ENCODE measurements at regions not wholly inside any gene's neighbourhood (a gene's known extent, or its start where the extent isn't known, plus 50 kb on each side); places are given as distances from the start of the nearest gene placed in this dataset.

DNA sequence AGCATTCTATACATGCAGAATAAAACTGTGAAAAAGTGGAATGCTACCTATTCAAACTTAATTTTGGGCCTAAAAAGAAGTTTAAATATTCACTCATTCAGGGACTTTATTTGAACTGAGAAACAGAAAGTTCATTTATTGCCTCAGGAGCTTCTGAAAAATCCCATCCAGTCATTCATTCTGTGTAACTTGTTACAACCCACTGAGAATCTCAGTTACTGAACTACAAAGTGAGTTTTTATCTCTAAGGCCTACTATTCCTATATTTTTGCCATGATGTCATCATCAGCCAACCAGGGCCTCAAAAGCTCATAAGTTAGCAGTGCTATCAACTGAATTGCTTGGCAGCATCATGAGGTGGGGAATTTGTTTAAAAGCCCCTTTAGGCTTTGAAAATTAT, 98.0 kb upstream of the BOC start:
- no peak overlapping the region for H3K27ac Mint-ChIP-seq
- DNase-seq (ENCODE audit: low spot score in 2 of 2) = no peak
- no peak overlapping the region for H3K4me3 Mint-ChIP-seq
- H3K36me3 Mint-ChIP-seq = no peaks in the 10 kb centered on the region
- no peak for ATAC-seq
- no peaks in the 10 kb centered on the region for H3K9me3 Mint-ChIP-seq
- peaks cover 11% of the 10 kb centered on the region for H3K4me1 Mint-ChIP-seq

DNA sequence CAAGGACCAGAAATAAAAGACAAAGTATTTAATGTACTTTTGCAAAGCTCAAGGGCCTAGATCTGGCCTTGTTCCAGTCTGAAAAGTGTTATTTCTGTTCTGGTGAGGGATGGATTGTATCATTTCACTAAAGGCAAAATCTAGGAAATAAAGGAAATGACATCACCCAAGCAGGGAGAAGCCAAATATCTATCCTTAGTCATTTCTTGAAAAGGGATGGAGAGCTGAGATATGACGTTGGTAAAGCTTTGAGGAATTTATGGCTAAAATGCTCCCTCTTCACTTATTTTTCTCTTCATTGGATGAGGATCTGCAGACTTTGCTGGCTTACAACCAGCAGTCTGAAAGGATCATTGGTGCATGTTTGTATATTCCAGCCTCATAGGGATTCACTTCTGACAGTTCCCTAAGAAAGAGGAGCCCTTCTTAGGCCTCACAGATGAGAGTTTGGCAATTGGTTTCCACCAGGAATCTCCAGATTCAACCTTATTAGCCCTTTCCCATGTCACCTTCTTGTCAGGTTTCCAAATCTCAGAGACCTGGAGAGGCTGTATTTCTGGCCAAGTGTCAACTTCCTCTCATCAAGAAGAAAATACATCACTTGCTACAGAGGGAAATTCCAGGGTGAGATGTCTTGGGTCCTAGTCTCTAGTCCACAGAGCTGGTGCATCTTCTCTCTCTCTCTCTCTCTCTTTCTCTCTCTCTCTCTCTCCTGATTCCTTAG, 93.7 kb upstream of the BOC start:
- Mint-ChIP-seq H3K27ac (no peak overlapping the region), H3K4me1 (no peaks in the 10 kb centered on the region), H3K4me3 (no peak overlapping the region), H3K9me3 (no peaks in the 10 kb centered on the region), H3K36me3 (no peaks in the 10 kb centered on the region)
- DNase-seq (ENCODE audit: low spot score in 2 of 2) (no peak), ATAC-seq (no peak)

DNA sequence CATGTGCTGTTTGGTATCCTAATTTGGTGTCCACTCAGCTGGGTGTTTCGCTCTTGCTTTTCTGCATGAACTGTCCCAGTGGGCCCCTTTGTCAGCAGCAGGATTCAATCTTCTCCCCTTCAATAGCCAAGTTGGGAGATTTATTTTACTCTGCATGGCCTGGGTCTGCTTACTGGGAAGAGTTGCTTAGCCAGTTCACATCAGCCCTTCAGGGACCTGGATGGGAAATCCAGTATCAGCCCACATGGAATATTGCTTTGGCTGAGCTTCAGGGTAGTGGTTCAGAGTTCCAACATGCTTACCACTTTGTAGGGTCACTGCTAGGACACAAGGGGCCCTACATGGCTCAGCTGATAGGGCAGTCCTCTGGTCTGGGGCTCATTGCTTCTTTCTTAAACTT, 93.0 kb upstream of the BOC start:
- Mint-ChIP-seq H3K4me1 (no peaks in the 10 kb centered on the region), H3K4me3 (no peak overlapping the region), H3K36me3 (no peaks in the 10 kb centered on the region), H3K27ac (no peak overlapping the region), H3K9me3 (no peaks in the 10 kb centered on the region)
- DNase-seq (ENCODE audit: low spot score in 2 of 2) = no peak
- ATAC-seq = no peak

DNA sequence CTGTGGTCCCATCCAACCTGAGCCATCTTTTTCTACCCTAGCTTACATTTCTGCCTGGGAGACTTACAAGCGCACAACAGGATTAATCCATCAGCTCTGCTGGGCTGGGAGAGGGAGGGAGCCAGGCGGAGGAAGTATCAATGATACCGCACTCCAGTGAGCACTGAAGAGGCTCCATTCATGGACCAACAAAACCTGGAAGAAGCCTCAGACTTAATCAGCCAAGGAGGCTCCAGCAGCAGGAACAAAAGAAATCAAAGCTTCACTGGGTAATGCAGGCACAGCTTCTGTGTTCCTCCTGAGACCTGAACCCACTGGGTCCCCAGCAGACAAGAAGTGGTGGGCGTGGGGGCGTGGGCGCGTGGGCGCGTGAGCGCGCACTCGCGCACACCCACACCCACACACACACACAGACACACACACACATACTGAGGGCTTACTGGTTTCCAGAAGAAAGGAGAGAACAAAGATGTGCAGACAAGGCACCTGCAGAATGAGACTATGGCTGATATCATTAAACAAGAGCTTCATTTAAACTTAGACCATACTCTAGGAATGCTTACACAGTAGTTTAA, 87.0 kb upstream of the BOC start:
- no peak for DNase-seq (ENCODE audit: low spot score in 2 of 2)
- Mint-ChIP-seq H3K36me3 (no peaks in the 10 kb centered on the region), H3K27ac (no peak overlapping the region)

DNA sequence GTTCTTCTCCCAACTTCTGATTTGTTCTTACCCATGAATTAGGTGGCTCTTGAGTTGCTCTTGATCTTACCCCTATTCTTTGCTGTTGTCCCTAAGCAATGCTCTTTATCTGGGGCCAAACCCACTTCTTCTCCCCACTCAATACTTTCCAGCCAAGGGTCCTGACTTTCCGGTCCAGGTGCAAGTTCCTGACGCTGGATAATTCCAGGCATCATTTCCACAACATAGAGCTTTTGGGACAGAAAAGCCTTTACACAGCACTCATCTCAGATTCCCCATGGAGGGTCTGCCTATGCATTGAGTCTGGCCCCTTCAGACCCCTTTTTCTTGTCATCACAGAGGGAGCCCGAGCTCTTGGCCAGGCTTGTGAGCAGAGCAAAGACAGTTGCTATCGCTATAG, 85.4 kb upstream of the BOC start:
- no peaks in the 10 kb centered on the region for H3K9me3 Mint-ChIP-seq
- ATAC-seq (no peak), DNase-seq (ENCODE audit: low spot score in 2 of 2) (no peak)
- H3K36me3 Mint-ChIP-seq = no peaks in the 10 kb centered on the region
- H3K27ac Mint-ChIP-seq = no peak overlapping the region
- no peaks in the 10 kb centered on the region for H3K4me1 Mint-ChIP-seq
- no peak overlapping the region for H3K4me3 Mint-ChIP-seq

More for the DNA sequence above, 87.0 kb upstream of the BOC start:
- Mint-ChIP-seq H3K9me3 (no peaks in the 10 kb centered on the region), H3K4me3 (no peak overlapping the region), H3K4me1 (no peaks in the 10 kb centered on the region)
- ATAC-seq = no peak

DNA sequence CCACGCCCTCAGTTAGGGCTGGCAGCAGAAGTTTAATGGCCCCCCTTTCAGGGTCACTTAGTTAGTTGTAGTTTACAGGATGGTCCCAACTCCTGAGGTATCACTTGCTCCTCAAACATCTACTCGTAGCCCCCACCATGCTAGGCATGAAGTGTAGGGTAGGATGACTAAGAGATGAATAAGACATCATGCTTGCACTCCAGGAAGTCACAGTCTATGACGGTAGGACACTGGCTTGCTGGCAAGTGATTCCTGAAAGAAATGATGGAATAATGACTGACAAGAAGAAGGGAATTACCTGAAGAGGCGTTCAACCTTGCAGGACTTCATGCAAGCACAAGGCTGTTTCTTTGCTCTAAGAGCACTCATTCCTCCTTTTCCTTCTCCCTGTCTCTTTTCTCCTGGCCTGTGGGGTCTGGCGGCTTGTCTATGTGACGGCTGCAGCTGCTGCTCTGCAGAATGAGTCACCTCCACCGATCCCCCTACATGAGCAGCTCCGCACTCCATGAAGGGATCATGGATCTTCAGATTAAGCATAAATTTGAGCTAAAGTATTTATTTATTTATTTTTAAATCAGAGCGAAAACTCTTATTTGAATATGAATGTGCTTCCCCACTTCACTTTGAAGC, 82.9 kb upstream of the BOC start:
- H3K27ac Mint-ChIP-seq = no peak overlapping the region
- no peak for ATAC-seq

DNA sequence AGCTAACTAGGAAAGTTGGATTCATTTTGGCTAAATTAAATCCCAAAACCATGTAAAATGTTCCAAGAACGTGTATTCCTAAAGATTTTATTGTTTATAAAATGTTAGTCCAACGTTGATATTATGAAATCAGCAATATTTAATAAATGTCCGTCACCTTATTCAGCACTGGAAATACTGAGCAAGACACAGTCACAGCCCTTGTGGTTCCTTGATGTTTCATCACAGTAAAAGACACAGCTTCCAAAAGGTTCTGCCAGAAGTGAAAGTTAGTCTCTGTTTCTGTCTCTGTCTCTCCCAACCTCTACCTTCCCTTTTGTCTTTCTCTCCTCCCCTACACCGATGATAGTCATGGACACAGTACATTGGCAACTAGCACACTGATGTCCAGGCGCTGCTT, 82.2 kb upstream of the BOC start:
- Mint-ChIP-seq H3K9me3 (no peaks in the 10 kb centered on the region), H3K4me1 (no peaks in the 10 kb centered on the region), H3K27ac (no peak overlapping the region), H3K36me3 (no peaks in the 10 kb centered on the region), H3K4me3 (no peak overlapping the region)
- no peak for DNase-seq (ENCODE audit: low spot score in 2 of 2)
- no peak for ATAC-seq

More for the DNA sequence above, 82.9 kb upstream of the BOC start:
- no peak for DNase-seq (ENCODE audit: low spot score in 2 of 2)
- Mint-ChIP-seq H3K4me3 (no peak overlapping the region), H3K36me3 (no peaks in the 10 kb centered on the region), H3K9me3 (no peaks in the 10 kb centered on the region), H3K4me1 (no peaks in the 10 kb centered on the region)

DNA sequence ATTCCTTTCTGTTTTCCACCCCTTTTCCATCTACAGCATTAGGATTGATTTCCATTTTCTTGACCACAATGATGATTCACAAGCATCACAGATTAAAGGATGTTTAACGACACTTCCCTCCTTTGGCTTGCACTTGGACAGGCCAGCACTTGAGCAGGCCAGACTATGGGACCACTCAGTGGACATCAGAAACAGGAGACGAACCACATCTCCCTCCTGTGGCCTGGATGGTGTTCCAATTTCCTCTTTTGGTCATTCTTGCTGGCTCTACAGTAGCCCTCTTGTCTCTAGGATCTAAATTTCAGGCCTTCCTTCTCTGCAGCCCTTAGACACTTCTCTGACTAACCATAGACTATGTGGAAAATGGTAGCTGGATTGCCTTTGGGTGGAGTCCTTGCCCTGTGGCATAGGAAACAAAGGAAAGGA, 78.8 kb upstream of the BOC start:
- peaks cover 2% of the 10 kb centered on the region for H3K9me3 Mint-ChIP-seq
- ATAC-seq (no peak), DNase-seq (ENCODE audit: low spot score in 2 of 2) (no peak)
- H3K27ac Mint-ChIP-seq = no peak overlapping the region
- H3K36me3 Mint-ChIP-seq = no peaks in the 10 kb centered on the region
- H3K4me1 Mint-ChIP-seq = no peaks in the 10 kb centered on the region
- H3K4me3 Mint-ChIP-seq = no peak overlapping the region

DNA sequence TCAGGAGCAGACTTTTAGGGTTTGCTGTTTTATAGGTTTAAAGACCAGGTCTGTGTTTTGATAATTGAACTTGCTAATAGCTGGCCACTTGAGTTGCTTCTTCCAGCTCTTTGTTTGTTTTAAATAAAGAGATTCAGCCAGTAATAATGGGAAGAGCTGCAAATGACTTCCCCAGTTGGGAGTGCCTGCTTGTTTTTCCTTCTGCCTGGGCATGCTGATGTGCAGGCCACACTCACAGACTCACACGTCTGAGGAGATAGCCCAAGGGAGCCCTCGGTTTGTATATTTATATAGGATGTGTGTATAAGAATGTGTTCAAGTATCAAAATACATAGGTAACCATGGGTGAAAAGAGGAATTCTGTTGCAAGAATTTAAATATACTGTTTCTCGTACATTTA, 78.2 kb upstream of the BOC start:
- no peak overlapping the region for H3K27ac Mint-ChIP-seq
- H3K4me1 Mint-ChIP-seq = no peaks in the 10 kb centered on the region
- peaks cover 4% of the 10 kb centered on the region for H3K9me3 Mint-ChIP-seq
- DNase-seq (ENCODE audit: low spot score in 2 of 2) = no peak
- H3K4me3 Mint-ChIP-seq = no peak overlapping the region
- no peak for ATAC-seq
- H3K36me3 Mint-ChIP-seq = no peaks in the 10 kb centered on the region

DNA sequence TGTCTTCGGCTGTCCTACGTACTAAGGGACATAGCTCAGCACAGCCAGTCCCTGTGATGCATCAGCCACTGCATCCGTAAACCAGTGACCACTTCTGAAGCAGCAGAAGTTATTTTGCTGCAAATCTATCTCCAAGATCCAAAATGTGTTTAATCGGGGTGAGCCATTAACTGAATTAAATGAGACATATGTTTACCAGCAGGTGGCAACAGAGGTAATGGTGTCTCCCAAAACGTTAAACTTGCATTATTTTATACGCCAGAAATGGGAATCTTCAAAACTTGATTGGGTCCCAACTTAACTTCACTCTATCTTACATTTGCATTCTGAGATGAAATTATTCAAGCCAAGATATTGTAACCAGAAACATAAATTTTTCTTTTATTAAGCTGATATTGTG, 75.3 kb upstream of the BOC start:
- Mint-ChIP-seq H3K27ac (no peak overlapping the region), H3K4me3 (no peak overlapping the region), H3K36me3 (no peaks in the 10 kb centered on the region), H3K9me3 (peaks cover 4% of the 10 kb centered on the region), H3K4me1 (peaks cover 3% of the 10 kb centered on the region)
- no peak for DNase-seq (ENCODE audit: low spot score in 2 of 2)
- no peak for ATAC-seq

DNA sequence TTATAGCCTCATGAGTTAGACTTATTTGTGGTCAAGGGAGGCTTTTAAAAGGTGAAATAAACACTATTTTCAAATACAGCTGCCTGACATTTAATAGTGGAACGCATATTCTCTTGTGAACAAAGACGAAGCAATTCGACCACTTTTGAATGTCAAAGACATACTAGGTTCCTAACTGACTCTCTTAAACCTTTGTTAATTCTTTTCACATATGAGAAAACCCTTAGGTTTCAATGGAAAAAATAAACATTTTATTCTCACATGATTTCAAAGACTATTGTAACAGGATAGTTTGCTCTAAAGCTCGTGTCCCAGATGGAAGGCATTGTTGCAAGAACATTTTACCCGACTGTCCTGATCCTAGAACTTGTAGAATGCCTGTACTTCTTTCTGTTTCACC, 74.8 kb upstream of the BOC start:
- ATAC-seq (no peak), DNase-seq (ENCODE audit: low spot score in 2 of 2) (no peak)
- Mint-ChIP-seq H3K36me3 (no peaks in the 10 kb centered on the region), H3K9me3 (peaks cover 4% of the 10 kb centered on the region), H3K27ac (no peak overlapping the region), H3K4me1 (peaks cover 6% of the 10 kb centered on the region), H3K4me3 (no peak overlapping the region)

DNA sequence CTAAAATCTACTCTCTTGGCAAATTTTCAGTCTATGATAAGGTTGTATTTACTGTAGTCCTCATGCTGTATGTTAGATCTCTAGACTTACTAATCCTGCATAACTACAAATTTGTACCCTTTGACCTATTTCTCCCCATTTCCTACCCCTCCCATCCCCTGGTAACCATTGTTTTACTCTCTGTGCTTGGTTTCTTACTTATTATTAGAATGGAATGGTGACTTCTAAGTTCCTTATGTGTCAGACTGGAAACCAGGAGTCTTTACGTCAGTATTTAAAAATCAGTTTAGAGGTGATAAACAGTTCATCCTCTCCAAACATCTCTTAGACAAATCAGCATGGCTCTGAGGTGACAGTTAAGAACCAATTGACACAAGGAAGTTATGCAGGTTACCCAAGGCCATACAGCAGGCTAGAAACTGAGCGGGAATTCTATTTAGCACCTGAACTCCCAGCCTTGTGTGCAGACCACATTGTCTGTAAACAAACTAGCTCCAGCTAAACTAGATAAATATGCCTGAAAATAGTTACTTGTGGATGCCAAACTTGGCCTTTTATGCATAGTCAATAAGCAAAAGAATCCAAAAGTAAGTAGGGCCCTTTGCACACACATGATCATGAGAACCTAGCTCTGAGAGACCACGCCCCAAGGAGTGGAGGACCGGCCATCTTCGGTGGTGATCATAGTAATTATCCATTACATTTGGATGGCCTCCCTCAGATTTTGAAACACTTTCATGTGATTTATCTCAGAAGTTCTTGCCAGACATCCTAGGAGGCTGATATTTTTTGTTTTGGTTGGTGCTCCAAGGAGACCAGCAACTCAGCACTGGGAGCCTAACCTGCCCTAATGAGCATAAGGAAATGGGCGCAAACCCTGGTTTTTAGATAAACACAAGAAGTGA, 72.3 kb upstream of the BOC start:
- no peak overlapping the region for H3K27ac Mint-ChIP-seq
- H3K4me3 Mint-ChIP-seq = no peak overlapping the region
- H3K4me1 Mint-ChIP-seq = peaks cover 6% of the 10 kb centered on the region
- H3K9me3 Mint-ChIP-seq = peaks cover 4% of the 10 kb centered on the region
- ATAC-seq = no peak
- DNase-seq (ENCODE audit: low spot score in 2 of 2) = no peak
- H3K36me3 Mint-ChIP-seq = no peaks in the 10 kb centered on the region

DNA sequence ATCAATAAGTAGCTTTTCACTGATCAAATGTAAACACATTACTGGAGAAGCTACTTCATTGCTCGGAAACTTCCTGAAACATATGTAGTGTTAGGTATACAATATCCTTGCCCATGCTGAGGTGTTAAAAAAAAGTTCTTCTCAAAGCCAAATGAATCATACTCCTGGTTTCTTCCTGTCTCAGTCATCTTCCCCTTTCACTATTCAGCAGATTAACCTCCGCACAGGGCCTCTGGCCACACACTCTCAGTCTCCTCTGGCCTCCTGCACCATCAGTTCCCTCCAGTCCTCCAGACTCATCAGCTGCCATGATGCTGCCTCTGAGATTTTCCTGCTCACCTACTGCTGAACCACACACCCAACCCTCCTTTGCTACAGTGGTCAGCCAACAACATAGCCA, 70.5 kb upstream of the BOC start:
- Mint-ChIP-seq H3K4me3 (no peak overlapping the region), H3K9me3 (peaks cover 4% of the 10 kb centered on the region), H3K27ac (no peak overlapping the region), H3K36me3 (no peaks in the 10 kb centered on the region), H3K4me1 (peaks cover 6% of the 10 kb centered on the region)
- DNase-seq (ENCODE audit: low spot score in 2 of 2) = no peak
- peak; percentile 90 for ATAC-seq

DNA sequence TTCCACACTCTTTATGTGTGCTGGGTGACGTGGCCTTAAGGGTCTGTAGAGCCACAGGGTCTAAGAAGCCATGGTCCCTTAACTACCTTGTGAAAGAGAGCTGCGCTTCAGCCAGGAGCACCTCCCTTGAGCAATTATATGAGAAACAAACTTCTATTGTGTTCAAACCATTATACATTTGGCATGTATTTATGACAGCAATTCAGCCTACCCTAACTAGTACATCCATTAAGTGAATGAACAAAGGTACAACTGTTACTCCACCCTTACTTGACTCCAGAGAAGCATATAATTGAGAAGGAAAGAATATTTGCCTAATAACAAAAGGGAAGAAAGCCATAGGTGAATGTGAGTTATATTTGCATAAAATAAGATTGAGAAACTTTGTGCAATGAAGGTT, 69.8 kb upstream of the BOC start:
- DNase-seq (ENCODE audit: low spot score in 2 of 2) = no peak
- no peak for ATAC-seq
- Mint-ChIP-seq H3K27ac (no peak overlapping the region), H3K9me3 (peaks cover 4% of the 10 kb centered on the region), H3K4me3 (no peak overlapping the region), H3K36me3 (no peaks in the 10 kb centered on the region), H3K4me1 (peaks cover 6% of the 10 kb centered on the region)

DNA sequence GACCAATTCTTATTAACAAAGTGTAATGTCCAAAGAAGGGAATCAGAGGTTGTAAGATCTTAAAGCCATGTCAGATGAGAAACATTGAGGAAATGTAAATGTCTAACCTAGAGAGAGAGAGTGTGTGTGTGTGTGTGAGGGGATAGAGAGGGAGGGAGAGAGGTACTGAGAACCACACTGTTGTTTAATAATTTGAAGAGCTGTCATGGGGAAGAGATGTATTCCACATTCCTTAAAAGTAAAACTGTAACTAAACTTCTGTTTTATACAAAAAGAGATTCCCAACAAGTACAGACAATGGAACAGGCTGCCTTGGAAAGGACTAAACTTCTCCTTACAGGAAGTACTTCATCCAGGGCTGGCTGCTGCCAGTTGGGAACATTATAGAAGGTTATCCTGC, 68.9 kb upstream of the BOC start:
- H3K4me3 Mint-ChIP-seq = no peak overlapping the region
- ATAC-seq = no peak
- H3K36me3 Mint-ChIP-seq = no peaks in the 10 kb centered on the region
- no peak for DNase-seq (ENCODE audit: low spot score in 2 of 2)
- H3K27ac Mint-ChIP-seq = no peak overlapping the region
- peaks cover 3% of the 10 kb centered on the region for H3K9me3 Mint-ChIP-seq
- peaks cover 6% of the 10 kb centered on the region for H3K4me1 Mint-ChIP-seq
